Loucy (cell line): ENCODE measurements at regions not wholly inside any gene's neighbourhood (a gene's known extent, or its start where the extent isn't known, plus 50 kb on each side); places are given as distances from the start of the nearest gene placed in this dataset.

ENCODE experiments used
- H2AFZ ChIP-seq: fragments of 200-600 bp; sonication (generic); 2 replicates; pipeline ENCODE4 v1.6.0; 2016; ENCODE audit warnings: antibody characterized with exemption, mild to moderate bottlenecking, low read length, moderate library complexity
- H3F3A ChIP-seq: fragments of 200-600 bp; 2 replicates; pipeline ENCODE4 v1.6.0; 2016; ENCODE audit warnings: antibody characterized with exemption, low read depth, mild to moderate bottlenecking
- H3K27me3 ChIP-seq: fragments of 200-600 bp; sonication (generic); 2 replicates; pipeline ENCODE4 v1.6.1; 2014; ENCODE audit warnings: low read length, mild to moderate bottlenecking; ENCODE audit not compliant: insufficient read depth, poor library complexity, severe bottlenecking
- H3K36me3 ChIP-seq: fragments of 200-600 bp; sonication (generic); 2 replicates; pipeline ENCODE4 v1.6.1; 2016; ENCODE audit warnings: low read length; ENCODE audit not compliant: insufficient read depth
- H3K4me1 ChIP-seq: fragments of 200-600 bp; sonication (generic); 2 replicates; pipeline ENCODE4 v1.5.1; 2014; ENCODE audit warnings: low read length, mild to moderate bottlenecking; ENCODE audit not compliant: insufficient read depth, poor library complexity, severe bottlenecking
- H3K4me2 ChIP-seq: fragments of 200-600 bp; sonication (generic); 2 replicates; pipeline ENCODE4 v1.6.0; 2014; ENCODE audit warnings: antibody characterized with exemption, low read length, low read depth, mild to moderate bottlenecking; ENCODE audit not compliant: poor library complexity, severe bottlenecking
- H3K4me3 ChIP-seq: fragments of 200-600 bp; sonication (generic); 2 replicates; pipeline ENCODE4 v1.5.1; 2014; ENCODE audit warnings: low read length, mild to moderate bottlenecking, mixed read lengths; ENCODE audit not compliant: poor library complexity, severe bottlenecking
- H3K79me2 ChIP-seq: fragments of 200-600 bp; sonication (generic); 2 replicates; pipeline ENCODE4 v1.6.1; 2014; ENCODE audit warnings: low read length; ENCODE audit not compliant: insufficient read depth
- H3K9ac ChIP-seq: fragments of 200-600 bp; sonication (generic); 2 replicates; pipeline ENCODE4 v1.6.0; 2014; ENCODE audit warnings: mild to moderate bottlenecking, low read depth, low read length, moderate library complexity; ENCODE audit not compliant: poor library complexity, severe bottlenecking
- H3K9me2 ChIP-seq: fragments of 200-600 bp; sonication (generic); replicated peaks from 2 replicates; pipeline ENCODE4 v1.6.1; 2016; ENCODE audit warnings: low read depth, low read length, mixed read lengths
- H3K9me3 ChIP-seq: fragments of 200-600 bp; sonication (generic); 2 replicates; pipeline ENCODE4 v1.6.1; 2014; ENCODE audit warnings: mild to moderate bottlenecking, antibody characterized with exemption, low read length, low read depth; ENCODE audit not compliant: insufficient read depth
- H4K20me1 ChIP-seq: fragments of 200-600 bp; sonication (generic); 2 replicates; pipeline ENCODE4 v1.6.0; 2014; ENCODE audit warnings: antibody characterized with exemption, low read length, mild to moderate bottlenecking; ENCODE audit not compliant: insufficient read depth, poor library complexity, severe bottlenecking
- CTCF ChIP-seq: fragments of 200-600 bp; sonication (generic); conservative IDR thresholded peaks from 2 replicates; pipeline ENCODE4 v1.5.1; 2014; ENCODE audit warnings: mild to moderate bottlenecking, antibody characterized with exemption, low read length
- EZH2phosphoT487 ChIP-seq: fragments of 200-600 bp; IDR thresholded peaks from 2 replicates; pipeline ENCODE4 v1.6.1; 2018; ENCODE audit warnings: antibody characterized with exemption, mild to moderate bottlenecking, moderate library complexity, borderline replicate concordance

GRCh38 chr3:28863186-28863585 is 417.7 kb upstream of the RBMS3 start:
- TF ChIP-seq CTCF (no peak), EZH2phosphoT487 (no peak)
- H3K27me3 ChIP-seq: no peaks in the 10 kb centered on the region
- no peak overlapping the region for H2AFZ ChIP-seq
- no peaks in the 10 kb centered on the region for H3K36me3 ChIP-seq
- no peaks in the 10 kb centered on the region for H4K20me1 ChIP-seq
- no peak overlapping the region for H3K4me2 ChIP-seq
- H3K4me1 ChIP-seq: no peaks in the 10 kb centered on the region
- no peaks in the 10 kb centered on the region for H3F3A ChIP-seq
- H3K9me2 ChIP-seq: no peaks in the 10 kb centered on the region
- H3K4me3 ChIP-seq: no peak overlapping the region
- no peak overlapping the region for H3K9ac ChIP-seq
- H3K79me2 ChIP-seq: no peaks in the 10 kb centered on the region
- H3K9me3 ChIP-seq: no peaks in the 10 kb centered on the region

GRCh38 chr3:28867836-28868235 is 413.0 kb upstream of the RBMS3 start:
- Histone ChIP-seq H3K4me2 (no peak overlapping the region), H3K36me3 (no peaks in the 10 kb centered on the region), H3K9ac (no peak overlapping the region), H3K27me3 (no peaks in the 10 kb centered on the region), H3K4me1 (no peaks in the 10 kb centered on the region), H3K79me2 (no peaks in the 10 kb centered on the region), H3K9me2 (no peaks in the 10 kb centered on the region), H2AFZ (no peak overlapping the region), H3K9me3 (no peaks in the 10 kb centered on the region), H3K4me3 (no peak overlapping the region), H4K20me1 (no peaks in the 10 kb centered on the region), H3F3A (no peaks in the 10 kb centered on the region)
- TF ChIP-seq EZH2phosphoT487: no peak
- no peak for TF ChIP-seq CTCF

- no peaks in the 10 kb centered on the region for H3K9me3 ChIP-seq
Observed at GRCh38 chr3:28868897-28869296, 412.0 kb upstream of the RBMS3 start.

GRCh38 chr3:28877912-28878311 is 403.0 kb upstream of the RBMS3 start:
- Histone ChIP-seq H3K27me3 (no peaks in the 10 kb centered on the region), H2AFZ (no peak overlapping the region), H3K9ac (no peak overlapping the region), H3K4me1 (no peaks in the 10 kb centered on the region), H4K20me1 (no peaks in the 10 kb centered on the region), H3K4me2 (no peak overlapping the region), H3K4me3 (no peak overlapping the region), H3K79me2 (no peaks in the 10 kb centered on the region), H3K9me3 (no peaks in the 10 kb centered on the region), H3F3A (no peaks in the 10 kb centered on the region), H3K36me3 (no peaks in the 10 kb centered on the region), H3K9me2 (no peaks in the 10 kb centered on the region)
- no peak for TF ChIP-seq CTCF
- TF ChIP-seq EZH2phosphoT487: no peak

More at GRCh38 chr3:28868897-28869296, 412.0 kb upstream of the RBMS3 start:
- no peaks in the 10 kb centered on the region for H3K27me3 ChIP-seq
- no peaks in the 10 kb centered on the region for H3F3A ChIP-seq
- no peak overlapping the region for H2AFZ ChIP-seq
- H3K4me3 ChIP-seq: no peak overlapping the region
- H4K20me1 ChIP-seq: no peaks in the 10 kb centered on the region
- no peak overlapping the region for H3K9ac ChIP-seq
- H3K4me1 ChIP-seq: no peaks in the 10 kb centered on the region
- H3K4me2 ChIP-seq: no peak overlapping the region
- no peaks in the 10 kb centered on the region for H3K36me3 ChIP-seq
- no peaks in the 10 kb centered on the region for H3K9me2 ChIP-seq
- no peak for TF ChIP-seq EZH2phosphoT487
- H3K79me2 ChIP-seq: no peaks in the 10 kb centered on the region
